H9 (cell line): ENCODE measurements at regions not wholly inside any gene's neighbourhood (a gene's known extent, or its start where the extent isn't known, plus 50 kb on each side); places are given as distances from the start of the nearest gene placed in this dataset.

ENCODE experiments used
- DNase-seq: peaks from one replicate; pipeline ENCODE4 v3.0.0-alpha.2; 2017
- H2AFZ ChIP-seq: one replicate; pipeline ENCODE4 v1.6.1; 2013; ENCODE audit warnings: mild to moderate bottlenecking, low read length, control low read depth, moderate library complexity
- H2AK5ac ChIP-seq: 2 replicates; pipeline ENCODE4 v1.6.1; 2013; ENCODE audit warnings: low read length, control low read depth, mixed read lengths; ENCODE audit not compliant: insufficient read length
- H2BK120ac ChIP-seq: one replicate; pipeline ENCODE4 v1.6.1; 2013; ENCODE audit warnings: low read depth, mild to moderate bottlenecking, low read length, control low read depth, inconsistent platforms; ENCODE audit not compliant: poor library complexity, severe bottlenecking
- H2BK12ac ChIP-seq: 2 replicates; pipeline ENCODE4 v1.6.1; 2013; ENCODE audit warnings: low read length, control low read depth, mixed read lengths, low read depth; ENCODE audit not compliant: insufficient read length
- H2BK15ac ChIP-seq: 2 replicates; pipeline ENCODE4 v1.6.1; 2013; ENCODE audit warnings: low read depth, low read length, control low read depth
- H2BK20ac ChIP-seq: one replicate; pipeline ENCODE4 v1.6.1; 2013; ENCODE audit warnings: low read depth, mild to moderate bottlenecking, low read length, control low read depth, inconsistent platforms; ENCODE audit not compliant: poor library complexity, severe bottlenecking
- H2BK5ac ChIP-seq: 2 replicates; pipeline ENCODE4 v1.6.1; 2013; ENCODE audit warnings: low read length, control low read depth, mixed read lengths; ENCODE audit not compliant: insufficient read length
- H3K14ac ChIP-seq: 2 replicates; pipeline ENCODE4 v1.6.1; 2013; ENCODE audit warnings: low read length, control low read depth; ENCODE audit not compliant: insufficient read depth
- H3K18ac ChIP-seq: 2 replicates; pipeline ENCODE4 v1.6.1; 2013; ENCODE audit warnings: low read depth, mild to moderate bottlenecking, mixed read lengths, low read length, control low read depth; ENCODE audit not compliant: insufficient read length
- H3K23ac ChIP-seq: 2 replicates; pipeline ENCODE4 v1.6.1; 2013; ENCODE audit warnings: low read length, control low read depth, mixed read lengths, low read depth; ENCODE audit not compliant: insufficient read length
- H3K23me2 ChIP-seq: 2 replicates; pipeline ENCODE4 v1.6.1; 2013; ENCODE audit warnings: low read depth, mild to moderate bottlenecking, mixed read lengths, low read length, control low read depth; ENCODE audit not compliant: insufficient read length, poor library complexity, severe bottlenecking
- H3K27ac ChIP-seq: 2 replicates; pipeline ENCODE4 v1.5.1; 2013; ENCODE audit warnings: low read length, control low read depth, mixed read lengths, low read depth; ENCODE audit not compliant: insufficient read length
- H3K27me3 ChIP-seq: 2 replicates; pipeline ENCODE4 v1.6.1; 2013; ENCODE audit warnings: low read length, control low read depth, inconsistent platforms; ENCODE audit not compliant: insufficient read depth
- H3K4ac ChIP-seq: 2 replicates; pipeline ENCODE4 v1.6.1; 2013; ENCODE audit warnings: low read depth, mild to moderate bottlenecking, control low read depth, inconsistent platforms, low read length, moderate library complexity
- H3K4me1 ChIP-seq: 2 replicates; pipeline ENCODE4 v1.6.1; 2013; ENCODE audit warnings: low read length, control low read depth, inconsistent platforms; ENCODE audit not compliant: insufficient read depth
- H3K4me2 ChIP-seq: 2 replicates; pipeline ENCODE4 v1.6.1; 2013; ENCODE audit warnings: low read length, control low read depth, mixed read lengths; ENCODE audit not compliant: insufficient read length, insufficient read depth
- H3K56ac ChIP-seq: 2 replicates; pipeline ENCODE4 v1.6.1; 2013; ENCODE audit warnings: low read depth, mild to moderate bottlenecking, mixed read lengths, low read length, control low read depth; ENCODE audit not compliant: insufficient read length
- H3K79me1 ChIP-seq: 2 replicates; pipeline ENCODE4 v1.6.1; 2013; ENCODE audit warnings: low read depth, mild to moderate bottlenecking, moderate library complexity, low read length, control low read depth, inconsistent platforms; ENCODE audit not compliant: insufficient read depth, poor library complexity, severe bottlenecking
- H3K79me2 ChIP-seq: 2 replicates; pipeline ENCODE4 v1.6.1; 2013; ENCODE audit warnings: low read length, control low read depth, inconsistent platforms; ENCODE audit not compliant: insufficient read depth
- H3K9ac ChIP-seq: 2 replicates; pipeline ENCODE4 v1.6.1; 2013; ENCODE audit warnings: low read length, control low read depth, mixed read lengths; ENCODE audit not compliant: insufficient read length; ENCODE audit errors: extremely low read depth
- H3K9me3 ChIP-seq: one replicate; pipeline ENCODE4 v1.6.1; 2013; ENCODE audit warnings: low read depth, low read length, inconsistent platforms; ENCODE audit not compliant: control insufficient read depth
- H3T11ph ChIP-seq: one replicate; pipeline ENCODE4 v1.6.1; 2013; ENCODE audit warnings: mild to moderate bottlenecking, low read length, control low read depth, inconsistent platforms
- H4K20me1 ChIP-seq: one replicate; pipeline ENCODE4 v1.6.1; 2013; ENCODE audit not compliant: control insufficient read depth, insufficient read length, insufficient read depth
- H4K5ac ChIP-seq: 2 replicates; pipeline ENCODE4 v1.6.1; 2013; ENCODE audit warnings: low read depth, mild to moderate bottlenecking, mixed read lengths, low read length, control low read depth; ENCODE audit not compliant: insufficient read length
- H4K8ac ChIP-seq: replicated peaks from 2 replicates; pipeline ENCODE4 v1.6.1; 2013; ENCODE audit warnings: low read length, control low read depth, mixed read lengths, low read depth; ENCODE audit not compliant: insufficient read length
- H4K91ac ChIP-seq: 2 replicates; pipeline ENCODE4 v1.6.1; 2013; ENCODE audit warnings: low read depth, mild to moderate bottlenecking, moderate library complexity, mixed read lengths, low read length, control low read depth; ENCODE audit not compliant: insufficient read length
- H3K27ac Mint-ChIP-seq, 3 experiments: 2 replicates in 2 of 3; 3 replicates in 1 of 3; pipeline ENCODE4 v1.8.0; 2020 to 2021; ENCODE audit warnings: mixed read lengths in 3 of 3, mild to moderate bottlenecking in 1 of 3, moderate library complexity in 1 of 3
- H3K27me3 Mint-ChIP-seq: 2 replicates; pipeline ENCODE4 v1.8.0; 2021; ENCODE audit warnings: low read depth, mild to moderate bottlenecking, moderate library complexity, mixed read lengths
- H3K36me3 Mint-ChIP-seq, 3 experiments: 2 replicates in 2 of 3; 3 replicates in 1 of 3; pipeline ENCODE4 v1.8.0; 2020 to 2021; ENCODE audit warnings: low read depth in 3 of 3, mixed read lengths in 3 of 3; ENCODE audit not compliant: insufficient read depth in 1 of 3
- H3K4me1 Mint-ChIP-seq, 2 experiments: 2 replicates each; pipeline ENCODE4 v1.8.0; 2020; ENCODE audit warnings: mixed read lengths in 2 of 2
- H3K4me3 Mint-ChIP-seq, 2 experiments: 2 replicates in 1 of 2; 3 replicates in 1 of 2; pipeline ENCODE4 v1.8.0; 2020 to 2021; ENCODE audit warnings: mild to moderate bottlenecking in 2 of 2, mixed read lengths in 2 of 2, moderate library complexity in 1 of 2
- H3K9me3 Mint-ChIP-seq, 2 experiments: 2 replicates in 1 of 2; 3 replicates in 1 of 2; pipeline ENCODE4 v1.8.0; 2020; ENCODE audit warnings: mild to moderate bottlenecking in 2 of 2, mixed read lengths in 2 of 2, moderate library complexity in 1 of 2
- WGBS: extraction: QIAGEN DNeasy Blood & Tissue Kit; methylation state at CpG from one replicate; pipeline ENCODE4 v1.1.7; 2013; ENCODE audit warnings: missing lambda C conversion rate, low lambda C conversion rate, mixed read lengths; ENCODE audit not compliant: insufficient read length; ENCODE audit errors: extremely low coverage; 5-methylcytosine and 5-hydroxymethylcytosine counted together
- TF ChIP-seq, protein P1 (sequence below): fragments of 200-600 bp; sonication (generic); conservative IDR thresholded peaks from 3 replicates; pipeline ENCODE4 v1.8.0; 2021; ENCODE audit warnings: antibody characterized with exemption, mild to moderate bottlenecking

DNA sequence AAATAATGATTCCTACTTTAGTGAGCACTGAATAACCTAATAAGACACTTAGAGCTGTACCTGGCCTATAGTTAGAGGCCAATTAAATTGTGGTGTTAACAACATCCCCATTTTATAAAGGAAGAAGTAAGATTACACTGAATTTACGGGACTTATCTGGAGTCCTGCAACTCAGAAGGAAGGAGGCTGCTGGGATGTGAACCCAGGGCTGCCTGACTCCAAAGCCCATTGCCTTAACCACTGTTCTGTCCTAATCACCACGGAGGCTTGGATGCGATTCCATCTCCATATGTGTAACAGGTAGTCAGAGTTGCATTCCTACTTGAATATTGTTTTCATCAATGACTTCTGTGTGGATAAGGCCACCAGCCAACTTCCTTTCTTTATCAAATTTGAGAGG, 168.9 kb downstream of the SOCS6 start:
- Histone ChIP-seq H2BK5ac (no peak overlapping the region), H4K20me1 (no peaks in the 10 kb centered on the region), H3K4me2 (no peak overlapping the region), H2BK120ac (no peak overlapping the region), H2AFZ (no peak overlapping the region), H3K56ac (no peak overlapping the region), H2BK15ac (no peak overlapping the region), H3K79me2 (no peaks in the 10 kb centered on the region), H3T11ph (no peak overlapping the region), H3K9me3 (no peaks in the 10 kb centered on the region), H3K27ac (no peak overlapping the region), H2AK5ac (no peak overlapping the region), H3K18ac (no peak overlapping the region), H4K5ac (no peak overlapping the region), H3K79me1 (no peaks in the 10 kb centered on the region), H3K4me1 (no peaks in the 10 kb centered on the region; the same call in 1 of the 2 replicates), H3K23me2 (no peaks in the 10 kb centered on the region), H2BK12ac (no peak overlapping the region), H3K14ac (no peak overlapping the region), H3K4ac (no peak overlapping the region), H4K91ac (no peak overlapping the region), H3K9ac (no peak overlapping the region), H3K27me3 (no peaks in the 10 kb centered on the region), H2BK20ac (no peak overlapping the region), H3K23ac (no peak overlapping the region), H4K8ac (no peak overlapping the region)
- no CpG with 5 or more reads among the region's 3 CpGs for WGBS
- Mint-ChIP-seq H3K36me3 (no peaks in the 10 kb centered on the region), H3K4me1 (peaks cover 17 to 20% of the 10 kb centered on the region in 2 experiments), H3K27me3 (peaks cover 2% of the 10 kb centered on the region; the same call in 1 of the 2 replicates), H3K27ac (no peak overlapping the region), H3K4me3 (no peak overlapping the region), H3K9me3 (no peaks in the 10 kb centered on the region)
- TF ChIP-seq, protein P1, sequence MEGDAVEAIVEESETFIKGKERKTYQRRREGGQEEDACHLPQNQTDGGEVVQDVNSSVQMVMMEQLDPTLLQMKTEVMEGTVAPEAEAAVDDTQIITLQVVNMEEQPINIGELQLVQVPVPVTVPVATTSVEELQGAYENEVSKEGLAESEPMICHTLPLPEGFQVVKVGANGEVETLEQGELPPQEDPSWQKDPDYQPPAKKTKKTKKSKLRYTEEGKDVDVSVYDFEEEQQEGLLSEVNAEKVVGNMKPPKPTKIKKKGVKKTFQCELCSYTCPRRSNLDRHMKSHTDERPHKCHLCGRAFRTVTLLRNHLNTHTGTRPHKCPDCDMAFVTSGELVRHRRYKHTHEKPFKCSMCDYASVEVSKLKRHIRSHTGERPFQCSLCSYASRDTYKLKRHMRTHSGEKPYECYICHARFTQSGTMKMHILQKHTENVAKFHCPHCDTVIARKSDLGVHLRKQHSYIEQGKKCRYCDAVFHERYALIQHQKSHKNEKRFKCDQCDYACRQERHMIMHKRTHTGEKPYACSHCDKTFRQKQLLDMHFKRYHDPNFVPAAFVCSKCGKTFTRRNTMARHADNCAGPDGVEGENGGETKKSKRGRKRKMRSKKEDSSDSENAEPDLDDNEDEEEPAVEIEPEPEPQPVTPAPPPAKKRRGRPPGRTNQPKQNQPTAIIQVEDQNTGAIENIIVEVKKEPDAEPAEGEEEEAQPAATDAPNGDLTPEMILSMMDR = no peak
- no peak for DNase-seq
